GM19240 (cell line): ENCODE measurements at regions not wholly inside any gene's neighbourhood (a gene's known extent, or its start where the extent isn't known, plus 50 kb on each side); places are given as distances from the start of the nearest gene placed in this dataset.

Experiments
- DNase-seq: peaks from one replicate; pipeline ENCODE4 v3.0.0; 2011; ENCODE audit warnings: low spot score; ENCODE audit not compliant: insufficient read length

- DNase-seq: no peak
Observed at GRCh38 chr2:41040782-41041520, 589.1 kb upstream of the SLC8A1 start.

DNA sequence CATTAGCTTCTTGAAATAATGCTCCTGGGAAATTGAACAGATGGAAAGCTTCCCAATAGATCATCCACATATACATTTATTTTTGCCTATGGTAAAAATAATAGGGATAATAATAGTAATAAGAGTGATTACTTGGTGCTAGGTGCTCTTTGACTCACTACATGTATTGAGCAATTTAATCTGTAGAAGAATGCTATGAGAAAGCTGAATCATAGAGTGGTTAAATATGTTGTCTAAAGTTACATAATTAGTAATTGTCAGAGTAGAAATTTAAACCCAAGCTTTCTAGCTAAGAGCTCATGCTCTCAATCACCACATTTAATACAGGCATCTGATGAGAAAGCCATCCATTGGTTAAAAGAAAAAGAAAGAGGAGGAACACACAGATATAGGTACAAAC, 590.5 kb upstream of the SLC8A1 start:
- no peak for DNase-seq

DNA sequence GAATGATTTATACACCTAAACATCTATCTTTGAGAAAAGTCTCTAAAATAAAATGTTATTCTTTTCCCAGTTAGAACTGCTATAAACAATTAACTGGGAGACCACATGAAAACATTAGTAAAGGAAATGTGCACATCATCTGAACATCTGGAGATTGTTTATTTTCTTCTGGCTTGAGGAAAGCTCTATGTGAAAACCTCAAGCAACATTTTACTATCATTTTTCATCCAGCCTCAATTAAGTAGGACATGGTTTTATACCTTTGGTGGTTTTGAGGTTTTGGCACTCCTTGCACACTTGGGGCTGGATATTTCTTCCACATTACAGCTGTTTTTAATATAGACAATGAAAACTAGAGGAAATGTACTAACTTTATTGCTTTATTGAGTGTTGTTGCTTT, 609.5 kb upstream of the SLC8A1 start:
- no peak for DNase-seq

- no peak for DNase-seq
Observed at GRCh38 chr2:41062336-41062735, 610.4 kb upstream of the SLC8A1 start.

DNA sequence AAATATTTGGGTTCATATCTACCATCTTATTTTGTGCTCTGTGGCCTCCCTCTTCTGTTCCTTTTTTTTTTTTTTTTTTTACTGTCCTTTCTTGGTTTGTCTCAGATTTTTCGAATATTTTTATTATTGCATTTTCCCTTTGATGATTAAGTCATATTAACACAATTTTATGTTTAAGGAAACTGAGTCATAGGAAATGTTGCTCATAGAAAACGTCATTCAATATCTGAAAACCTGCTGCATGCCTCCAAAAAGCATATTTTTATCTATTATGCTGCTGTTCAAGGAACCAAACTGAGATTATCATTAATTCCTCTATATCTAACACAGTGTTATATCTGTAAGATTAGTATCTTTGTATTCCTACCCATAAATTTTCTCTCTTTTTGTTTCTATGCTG, 614.3 kb upstream of the SLC8A1 start:
- DNase-seq: no peak

- no peak for DNase-seq
Observed at GRCh38 chr2:41068740-41069139, 616.9 kb upstream of the SLC8A1 start.

DNA sequence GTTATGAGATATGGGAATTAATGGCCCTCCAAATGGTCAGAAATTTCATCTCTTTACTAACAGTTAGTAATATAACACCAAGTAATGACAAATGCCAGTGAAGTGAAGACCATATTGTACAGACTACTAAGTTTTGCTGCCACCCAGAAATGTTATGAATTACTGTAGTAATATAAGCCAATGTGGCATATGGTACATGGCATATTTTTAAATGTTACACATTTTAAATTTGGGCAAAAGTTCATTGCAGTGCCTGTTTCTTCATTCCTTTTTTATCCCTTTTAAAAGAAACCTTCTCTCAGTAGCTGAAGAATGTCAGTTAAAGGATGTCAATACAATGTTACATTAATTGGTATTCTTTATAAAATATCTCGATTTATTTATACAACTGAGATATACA, 626.5 kb upstream of the SLC8A1 start:
- DNase-seq: no peak

DNA sequence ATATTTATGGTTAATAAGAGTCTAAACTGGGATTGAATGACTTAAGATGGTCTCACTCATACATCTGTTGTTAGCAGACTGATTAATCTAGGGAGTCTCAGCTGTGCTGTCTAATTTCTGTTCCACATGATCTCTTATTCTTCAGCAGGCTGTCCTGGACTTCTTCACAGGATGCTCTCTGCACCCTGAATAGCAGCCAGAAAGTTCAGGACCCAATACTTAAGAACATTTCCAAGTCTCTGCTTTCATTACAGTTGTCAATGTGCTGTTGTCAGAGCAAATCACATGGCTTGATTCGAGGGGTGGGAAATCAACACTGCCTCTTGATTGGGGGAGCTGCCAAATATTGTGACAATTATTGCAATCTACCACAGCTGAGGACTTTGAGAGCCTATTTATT, 627.1 kb upstream of the SLC8A1 start:
- DNase-seq: no peak

GRCh38 chr2:41084321-41084720, 632.4 kb upstream of the SLC8A1 start:
- DNase-seq: no peak

GRCh38 chr2:41087946-41088345, 636.1 kb upstream of the SLC8A1 start:
- no peak for DNase-seq

DNA sequence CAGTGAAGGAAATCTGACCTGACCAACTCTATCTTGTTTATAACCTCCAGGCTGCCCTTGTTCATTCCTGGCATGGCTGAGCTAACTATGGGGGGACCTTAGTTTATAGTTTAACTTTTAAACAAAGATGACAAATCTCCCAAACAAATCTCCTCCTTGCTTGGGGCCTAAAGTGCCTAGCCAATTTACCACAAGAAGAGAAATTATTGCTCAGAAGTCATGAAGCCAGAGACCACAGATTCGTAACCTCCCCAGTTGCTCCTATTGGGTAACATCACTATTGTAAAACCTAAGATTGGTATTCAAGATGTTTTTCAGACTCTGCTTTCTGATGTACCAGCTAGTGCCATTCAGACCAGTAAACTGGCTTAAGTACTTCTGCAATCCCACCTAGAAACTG, 649.4 kb upstream of the SLC8A1 start:
- no peak for DNase-seq

DNA sequence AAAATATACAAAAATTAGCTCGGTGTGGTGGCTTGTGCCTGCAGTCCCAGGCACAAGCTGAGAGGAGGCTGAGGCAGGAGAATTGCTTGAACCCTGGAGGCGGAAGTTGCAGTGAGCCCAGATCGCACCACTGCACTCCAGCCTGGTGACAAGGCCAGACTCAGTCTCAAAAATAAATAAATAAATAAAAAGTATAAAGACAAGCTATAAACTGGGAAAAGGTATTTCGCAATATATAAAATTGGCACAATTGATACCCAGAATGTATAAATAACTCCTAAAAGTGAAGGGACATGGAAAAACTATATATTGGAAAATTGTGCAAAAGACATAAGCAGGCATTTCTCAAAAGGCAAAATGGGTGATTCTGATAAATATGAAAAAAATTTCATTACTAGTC, 657.9 kb upstream of the SLC8A1 start:
- DNase-seq: no peak

DNA sequence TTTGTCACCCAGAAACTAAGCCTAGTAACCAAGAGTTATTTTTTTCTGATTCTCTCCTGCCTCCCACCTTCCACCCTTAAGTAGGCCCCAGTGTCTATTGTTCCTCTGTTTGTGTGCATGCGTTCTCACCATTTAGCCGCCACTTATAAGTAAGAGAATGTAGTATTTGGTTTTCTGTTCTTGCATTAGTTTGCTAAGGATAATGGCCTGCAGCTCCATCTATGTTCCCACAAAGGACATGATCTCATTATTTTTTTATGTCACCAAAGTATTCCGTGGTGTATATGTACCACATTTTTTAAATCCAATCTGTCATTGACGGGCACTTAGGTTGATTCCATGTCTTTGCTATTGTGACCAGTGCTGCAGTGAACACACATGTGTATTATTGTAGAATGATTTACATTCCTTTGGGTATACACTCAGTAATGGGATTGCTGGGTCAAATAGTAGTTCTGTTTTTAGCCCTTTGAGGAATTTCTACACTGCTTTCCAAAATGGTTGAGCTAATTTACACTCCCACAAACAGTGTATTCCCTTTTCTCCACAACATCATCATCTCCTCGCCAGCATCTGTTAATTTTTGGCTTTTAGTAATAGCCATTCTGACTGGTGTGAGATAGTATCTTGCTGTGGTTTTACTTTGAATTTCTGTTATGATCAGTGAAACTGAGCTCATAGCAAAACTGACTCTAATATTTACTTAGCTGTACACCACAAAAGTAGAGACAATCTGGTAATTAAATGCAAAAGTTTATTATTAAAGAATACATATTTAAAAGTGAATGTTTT, 660.1 kb upstream of the SLC8A1 start:
- DNase-seq: no peak

- DNase-seq: no peak
Observed at GRCh38 chr2:41116106-41116797, 664.4 kb upstream of the SLC8A1 start.

DNA sequence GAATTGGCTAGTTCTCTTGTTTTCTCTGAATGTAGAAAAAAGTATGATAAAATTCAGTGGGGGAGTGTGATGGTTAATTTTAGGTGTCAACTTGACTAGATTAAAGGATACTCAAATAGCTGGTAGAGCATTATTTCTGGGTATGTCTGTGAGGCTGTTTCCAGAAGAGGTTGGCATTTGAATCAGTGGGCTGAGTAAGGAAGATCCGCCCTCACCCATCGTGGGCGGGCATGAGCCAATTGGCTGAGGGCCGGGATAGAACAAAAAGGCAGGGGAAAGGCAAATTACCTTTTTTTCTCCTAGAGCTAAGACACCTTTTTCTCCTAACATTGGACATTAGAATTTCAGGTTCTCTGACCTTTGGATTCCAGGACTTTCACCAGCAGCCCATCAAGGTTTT, 667.6 kb upstream of the SLC8A1 start:
- DNase-seq: no peak

- DNase-seq: no peak
Observed at GRCh38 chr2:41123341-41123740, 671.5 kb upstream of the SLC8A1 start.

DNA sequence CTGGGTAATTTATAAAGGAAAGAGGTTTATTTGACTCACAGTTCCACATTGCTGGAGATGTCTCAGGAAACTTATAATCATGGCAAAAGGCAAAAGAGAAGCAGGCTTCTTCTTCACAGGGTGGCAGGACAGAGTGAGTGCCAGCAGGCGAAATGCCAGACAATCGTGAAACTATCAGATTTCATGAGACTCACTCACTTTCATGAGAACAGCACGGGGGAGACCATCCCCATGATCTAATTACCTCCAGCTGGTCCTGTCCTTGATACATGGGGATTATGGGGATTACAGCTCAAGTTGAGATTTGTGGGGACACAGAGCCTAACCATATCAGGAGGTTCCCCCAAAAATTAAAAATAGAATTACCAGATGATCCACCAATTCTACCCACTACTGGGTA, 675.5 kb upstream of the SLC8A1 start:
- no peak for DNase-seq

DNA sequence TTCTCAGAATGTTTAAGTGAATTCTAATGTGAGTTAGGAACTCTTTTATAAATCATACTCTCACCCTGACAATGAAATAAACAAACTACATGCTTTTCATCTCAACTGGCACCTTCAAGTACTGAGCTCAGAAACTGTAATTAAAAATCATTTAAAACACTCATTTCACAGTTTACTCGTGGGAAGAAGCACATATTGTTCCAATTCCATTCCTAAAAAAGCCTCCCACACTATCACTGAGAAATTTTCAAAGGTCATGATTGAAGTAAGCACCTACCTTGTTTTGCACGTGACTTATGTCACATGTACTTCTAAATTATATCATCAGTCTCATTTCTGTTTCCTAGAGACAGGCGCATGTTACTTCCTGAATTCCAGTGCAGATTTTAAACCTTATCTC, 678.1 kb upstream of the SLC8A1 start:
- no peak for DNase-seq

GRCh38 chr2:41137031-41137430, 685.1 kb upstream of the SLC8A1 start:
- no peak for DNase-seq

- DNase-seq: no peak
Observed at GRCh38 chr2:41141146-41141791, 689.4 kb upstream of the SLC8A1 start.

DNA sequence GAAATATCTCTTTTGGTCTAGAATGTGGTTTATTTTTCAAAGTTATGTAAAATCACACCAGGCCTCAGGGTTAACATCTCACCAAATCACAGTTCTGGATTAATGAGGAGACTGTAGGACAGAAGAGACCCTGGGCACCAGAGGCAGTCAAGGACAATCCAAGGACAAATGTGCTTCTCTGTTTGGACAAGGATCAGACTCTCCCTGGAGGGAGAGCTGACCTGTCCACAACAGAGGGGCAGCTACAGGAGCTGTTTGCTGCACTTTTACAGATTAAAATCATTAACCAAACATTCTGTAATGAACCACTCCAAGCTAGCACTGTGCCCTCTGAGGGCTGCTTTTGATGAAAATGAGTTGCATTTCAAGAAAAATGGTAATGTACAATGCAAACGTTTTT, 690.6 kb upstream of the SLC8A1 start:
- no peak for DNase-seq

GRCh38 chr2:41145066-41145465, 693.2 kb upstream of the SLC8A1 start:
- DNase-seq: no peak
